Astrocyte of the spinal cord (primary cell): ENCODE measurements at regions not wholly inside any gene's neighbourhood (a gene's known extent, or its start where the extent isn't known, plus 50 kb on each side); places are given as distances from the start of the nearest gene placed in this dataset.

Source experiments
- DNase-seq: peaks from one replicate; pipeline ENCODE4 v3.0.0; 2011; ENCODE audit warnings: low read depth, low spot score
- H3K4me3 ChIP-seq: 2 replicates; pipeline ENCODE4 v1.5.1; 2011; ENCODE audit warnings: low read depth, mild to moderate bottlenecking, low read length, moderate library complexity
- in situ Hi-C: cut with HindIII; loops from 2 replicates; pipeline ENCODE4 v1.10.0; 2017; ENCODE audit warnings: low sequenced_read_pairs
- TF ChIP-seq, protein P1 (sequence below): IDR thresholded peaks from 2 replicates; pipeline ENCODE4 v1.5.1; 2012; ENCODE audit warnings: low read depth, mild to moderate bottlenecking, low read length, inconsistent platforms

DNA sequence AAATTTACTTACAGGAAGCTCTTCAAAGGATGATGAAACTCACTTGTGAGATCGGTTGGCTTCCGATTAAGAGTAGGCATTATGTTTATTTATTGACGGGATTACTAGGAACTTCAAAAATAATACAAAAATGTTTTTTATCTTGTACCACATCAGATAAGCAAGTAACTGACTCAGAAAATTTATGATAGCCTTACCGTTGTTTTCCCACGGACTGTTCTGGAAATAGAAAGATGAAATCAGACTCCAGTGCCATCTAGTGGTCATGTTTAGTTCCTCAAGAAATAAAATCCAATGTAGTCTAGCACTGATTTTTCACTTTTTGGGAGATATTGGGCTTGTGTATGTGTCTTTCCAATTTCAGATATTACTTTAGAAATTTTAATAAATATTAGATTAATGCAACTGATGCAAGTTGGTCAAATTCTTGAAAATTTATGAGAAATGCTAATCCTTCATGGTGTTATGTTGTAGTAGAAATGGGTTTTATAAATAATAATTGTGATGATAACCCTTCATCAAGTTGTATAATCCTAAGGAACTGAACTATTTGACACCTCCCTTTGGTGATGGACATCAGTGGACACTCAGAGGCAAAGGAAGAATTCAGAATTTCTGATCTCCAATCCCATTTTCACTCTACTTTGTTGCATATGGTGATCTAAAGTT, 168.8 kb downstream of the TMEM26 start:
- peak; percentile 75 for DNase-seq
- TF ChIP-seq, protein P1, sequence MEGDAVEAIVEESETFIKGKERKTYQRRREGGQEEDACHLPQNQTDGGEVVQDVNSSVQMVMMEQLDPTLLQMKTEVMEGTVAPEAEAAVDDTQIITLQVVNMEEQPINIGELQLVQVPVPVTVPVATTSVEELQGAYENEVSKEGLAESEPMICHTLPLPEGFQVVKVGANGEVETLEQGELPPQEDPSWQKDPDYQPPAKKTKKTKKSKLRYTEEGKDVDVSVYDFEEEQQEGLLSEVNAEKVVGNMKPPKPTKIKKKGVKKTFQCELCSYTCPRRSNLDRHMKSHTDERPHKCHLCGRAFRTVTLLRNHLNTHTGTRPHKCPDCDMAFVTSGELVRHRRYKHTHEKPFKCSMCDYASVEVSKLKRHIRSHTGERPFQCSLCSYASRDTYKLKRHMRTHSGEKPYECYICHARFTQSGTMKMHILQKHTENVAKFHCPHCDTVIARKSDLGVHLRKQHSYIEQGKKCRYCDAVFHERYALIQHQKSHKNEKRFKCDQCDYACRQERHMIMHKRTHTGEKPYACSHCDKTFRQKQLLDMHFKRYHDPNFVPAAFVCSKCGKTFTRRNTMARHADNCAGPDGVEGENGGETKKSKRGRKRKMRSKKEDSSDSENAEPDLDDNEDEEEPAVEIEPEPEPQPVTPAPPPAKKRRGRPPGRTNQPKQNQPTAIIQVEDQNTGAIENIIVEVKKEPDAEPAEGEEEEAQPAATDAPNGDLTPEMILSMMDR = peak; percentile 63
- in situ Hi-C loops = no loop called here
- no peak overlapping the region for H3K4me3 ChIP-seq

DNA sequence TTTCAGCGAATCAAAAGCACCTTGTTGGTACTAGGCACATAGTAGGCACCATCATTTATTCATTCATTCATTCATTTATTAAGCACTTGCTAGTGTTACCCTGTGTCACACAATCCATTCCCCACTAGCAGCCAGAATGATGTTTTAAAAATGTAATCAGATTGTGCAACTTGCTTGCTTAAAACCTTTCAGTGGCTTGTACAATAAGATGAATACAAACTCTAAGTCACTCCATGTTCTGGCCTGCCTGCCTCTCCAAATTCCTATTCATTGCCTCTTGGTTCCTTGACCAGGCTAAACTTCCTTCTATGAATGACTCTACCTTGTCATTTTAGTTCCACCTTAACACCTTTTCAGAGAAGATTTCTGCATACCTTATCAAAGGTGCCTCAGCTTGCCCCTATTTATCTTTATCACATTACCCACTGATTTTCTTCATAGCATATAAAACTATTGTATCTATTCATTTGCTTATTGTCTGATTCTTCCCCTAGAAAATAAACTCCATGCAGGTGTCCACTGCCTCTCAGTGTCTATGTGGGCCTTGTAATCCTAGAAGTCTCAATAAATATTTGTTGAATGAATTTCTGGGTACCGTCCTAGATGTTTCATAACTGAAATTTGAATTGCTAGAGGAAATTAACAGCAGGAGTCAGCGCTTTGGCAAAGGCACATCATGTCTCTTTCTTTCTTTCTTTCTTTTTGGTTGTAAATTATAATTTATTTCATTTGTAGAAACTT, 169.5 kb downstream of the TMEM26 start:
- TF ChIP-seq, protein P1 = no peak
- in situ Hi-C loops = no loop called here
- DNase-seq = no peak
- H3K4me3 ChIP-seq = no peak overlapping the region

DNA sequence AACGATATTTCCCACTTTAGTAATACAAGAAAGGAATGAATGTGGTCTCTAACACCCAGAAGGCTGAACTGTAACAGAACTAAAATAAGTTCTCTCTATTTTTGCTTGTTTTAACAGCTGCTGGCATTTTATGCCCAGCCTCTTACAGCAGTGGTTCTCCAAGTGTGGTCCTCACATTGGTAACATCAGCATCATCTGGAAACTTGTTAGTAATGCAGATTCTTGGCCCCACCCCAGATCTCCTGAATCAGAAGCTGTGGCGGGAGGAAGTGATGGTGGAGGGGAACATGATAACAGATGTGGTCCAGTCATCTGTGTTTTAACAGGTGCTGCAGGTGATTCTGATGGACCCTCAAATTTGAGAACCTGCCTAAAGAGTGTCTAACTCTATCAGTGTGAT, 170.1 kb downstream of the TMEM26 start:
- DNase-seq = no peak
- H3K4me3 ChIP-seq = no peak overlapping the region
- in situ Hi-C loops = no loop called here
- TF ChIP-seq, protein P1 = no peak

DNA sequence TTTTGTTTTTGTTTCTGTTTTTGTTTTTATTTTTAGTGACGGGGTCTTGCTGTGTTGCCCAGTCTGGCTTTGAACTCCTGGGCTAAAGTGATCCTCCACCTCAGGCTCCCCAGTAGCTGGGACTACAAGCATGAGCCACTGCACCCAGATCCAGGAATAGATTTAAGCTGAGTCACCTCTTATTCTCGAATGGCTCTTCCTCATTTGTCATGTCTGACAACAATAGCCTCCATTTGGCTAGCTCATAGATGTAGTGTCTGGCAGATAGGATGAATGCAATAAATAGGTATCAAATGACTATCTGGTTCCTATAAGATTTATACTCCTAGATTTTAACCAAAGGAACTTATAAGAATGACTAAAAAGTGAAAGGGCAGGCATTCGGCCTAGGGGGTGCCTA, 172.9 kb downstream of the TMEM26 start:
- in situ Hi-C loops = no loop called here
- DNase-seq = peak; percentile 27
- H3K4me3 ChIP-seq = no peak overlapping the region

DNA sequence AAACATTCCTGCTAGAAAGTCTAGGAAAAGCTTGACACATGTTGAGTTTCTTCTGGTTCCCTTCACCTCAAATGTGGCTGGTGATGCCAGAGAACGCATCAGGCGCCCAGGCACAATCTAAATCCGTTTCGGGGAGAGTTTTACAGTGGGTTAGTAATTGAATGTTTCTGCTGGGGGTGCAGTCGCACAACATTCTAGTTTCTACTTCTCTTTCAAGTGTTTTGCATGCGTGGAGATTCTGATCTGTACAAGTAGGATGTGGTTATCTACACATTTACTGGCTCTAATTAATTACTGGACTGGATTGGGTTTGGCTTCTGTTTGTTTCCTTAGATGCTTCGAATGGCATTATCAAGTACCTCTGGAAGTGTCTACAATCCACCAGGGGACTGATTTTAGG, 173.8 kb downstream of the TMEM26 start:
- no peak overlapping the region for H3K4me3 ChIP-seq
- TF ChIP-seq, protein P1 = no peak
- in situ Hi-C loops = no loop called here
- no peak for DNase-seq

More for the DNA sequence above, 172.9 kb downstream of the TMEM26 start:
- TF ChIP-seq, protein P1 = no peak

DNA sequence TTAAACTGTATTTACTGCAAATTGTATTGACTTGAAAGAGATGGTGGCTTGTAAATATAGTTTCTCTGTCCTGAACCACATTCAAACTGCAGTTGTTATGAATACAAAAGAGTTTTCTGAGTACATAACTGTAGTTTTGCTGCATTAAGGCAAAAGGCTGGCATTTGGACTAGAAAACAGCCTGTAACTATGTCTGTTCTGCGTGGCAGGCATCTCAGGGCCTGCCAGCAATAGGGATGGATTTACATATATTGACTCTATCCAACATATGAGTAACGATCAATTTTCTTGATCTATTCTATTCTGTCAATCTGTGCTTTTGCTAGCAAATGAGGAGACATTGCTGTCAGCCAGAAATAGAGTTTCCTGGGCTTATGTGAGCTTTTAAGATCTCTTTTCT, 174.6 kb downstream of the TMEM26 start:
- DNase-seq = no peak
- no peak overlapping the region for H3K4me3 ChIP-seq
- in situ Hi-C loops = no loop called here
- TF ChIP-seq, protein P1 = no peak
